ENCODE measurements at regions not wholly inside any gene's neighbourhood (a gene's known extent, or its start where the extent isn't known, plus 50 kb on each side); places are given as distances from the start of the nearest gene placed in this dataset.
"Not testable (repeated sequence)": the region's sequence is repeated elsewhere in the genome, so short reads cannot be mapped to it uniquely, and the experiment has no call there.

DNA sequence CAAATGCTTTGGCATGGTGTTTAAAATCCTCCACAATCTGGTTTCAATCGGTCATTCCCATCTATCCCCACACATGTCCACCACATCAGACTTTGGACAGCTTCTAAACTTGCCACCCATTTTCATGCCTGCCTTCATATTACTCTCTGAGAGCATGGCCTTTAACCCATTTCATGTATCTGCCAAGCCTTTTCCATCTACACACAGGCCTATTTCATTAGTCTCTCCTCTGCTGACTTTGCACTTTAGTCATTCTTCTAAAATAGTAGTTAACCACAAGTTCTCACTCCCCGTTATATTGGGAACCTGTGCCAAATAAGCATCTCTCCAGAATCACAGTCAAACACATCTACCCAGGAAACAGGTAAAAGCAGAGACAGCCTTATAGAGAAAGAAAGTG lies 142.2 kb downstream of the MZT1 start:
- DNase-seq = no peak

DNA sequence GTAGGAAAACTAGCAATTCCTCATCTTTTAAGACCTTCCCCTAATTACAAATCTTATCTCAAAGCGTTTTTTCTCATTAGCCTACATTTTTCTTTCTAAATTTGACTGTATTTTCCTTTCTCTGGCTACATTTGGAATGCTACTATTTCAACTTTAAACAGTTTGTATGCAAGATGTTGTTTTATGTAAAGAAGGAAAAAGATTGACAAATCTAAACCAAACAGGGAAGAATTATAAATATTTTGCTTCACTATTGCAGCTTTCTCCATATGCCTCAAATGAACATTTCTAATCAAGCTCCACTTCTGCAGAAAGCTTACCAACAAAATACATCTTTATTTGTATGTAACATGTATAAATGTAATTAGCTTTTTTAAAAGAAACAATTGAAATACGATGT lies 156.2 kb downstream of the MZT1 start:
- DNase-seq = no peak

DNA sequence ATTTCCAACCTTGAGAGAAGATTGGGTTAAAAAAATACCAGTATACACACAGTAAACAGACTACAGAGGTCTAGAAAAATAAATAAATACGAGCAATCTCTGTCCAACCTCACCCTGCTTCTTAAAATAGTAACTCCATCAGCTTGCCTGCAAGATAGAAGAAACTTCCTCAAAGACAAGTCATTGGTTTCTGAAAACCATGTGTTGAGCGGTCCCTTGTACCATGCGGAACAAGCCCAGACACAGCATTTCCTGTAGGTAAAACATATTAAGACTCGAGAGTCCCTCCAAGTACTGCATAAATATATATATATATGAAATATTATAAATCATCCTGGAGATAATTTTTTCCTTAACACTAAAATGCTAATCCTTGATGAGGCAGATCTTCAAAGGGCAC lies 157.4 kb downstream of the MZT1 start:
- DNase-seq = no peak

DNA sequence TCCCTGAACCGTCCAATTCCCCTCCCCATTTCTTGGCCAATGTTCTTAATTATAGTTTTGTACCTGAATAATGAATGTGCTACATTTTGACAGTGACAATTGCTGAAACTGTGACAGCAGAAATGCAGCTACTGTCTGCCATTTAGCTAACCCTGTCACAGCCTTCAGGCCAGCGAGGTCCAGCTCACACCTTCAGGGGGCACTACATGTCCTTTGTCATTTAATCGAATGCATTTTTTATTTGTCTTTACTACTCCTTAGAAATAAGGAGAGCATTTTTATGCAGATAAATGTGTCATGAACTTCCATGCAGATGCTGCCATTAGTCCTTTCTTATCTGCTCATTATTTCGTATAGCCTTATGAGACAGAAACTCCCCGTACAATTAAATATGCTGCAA lies 159.9 kb downstream of the MZT1 start:
- DNase-seq = no peak

DNA sequence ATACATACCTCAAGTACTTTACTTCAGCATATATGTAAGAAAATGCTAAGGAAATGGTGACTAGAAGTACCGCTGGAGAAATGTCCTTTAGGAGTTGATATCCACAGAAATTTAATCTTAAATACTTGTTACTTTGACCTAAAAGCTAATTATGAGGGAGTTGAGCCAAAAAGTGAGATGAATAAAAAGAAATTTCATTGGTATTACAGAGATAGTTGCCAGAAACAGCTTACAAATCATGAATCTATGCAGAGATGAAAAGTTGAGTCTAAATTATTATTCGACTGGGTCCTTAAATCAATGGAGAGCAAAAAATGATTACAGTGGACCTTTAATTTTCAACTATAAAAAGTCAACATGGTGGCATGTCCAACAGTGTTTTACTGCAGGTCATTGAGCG lies 160.9 kb downstream of the MZT1 start:
- DNase-seq = no peak

DNA sequence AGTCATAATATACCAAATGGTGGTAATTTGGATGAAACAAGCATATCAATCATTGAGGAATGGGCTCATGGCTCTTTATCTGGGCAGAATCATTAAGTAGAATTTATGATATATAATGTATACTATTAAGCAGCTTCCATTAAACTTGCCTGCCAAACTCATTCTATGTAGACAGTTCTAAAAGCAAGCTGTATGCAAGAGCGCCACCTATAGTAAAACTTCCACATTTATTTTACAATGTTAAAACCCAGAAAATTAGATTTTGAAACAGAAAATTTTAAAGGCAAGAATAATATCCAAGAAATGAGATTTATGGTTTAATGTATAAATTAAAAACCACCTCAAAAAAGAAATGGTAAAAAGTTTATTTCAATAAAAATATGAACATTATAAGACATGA lies 161.5 kb downstream of the MZT1 start:
- peak in 1 of 5 experiments; percentile 10 for DNase-seq

DNA sequence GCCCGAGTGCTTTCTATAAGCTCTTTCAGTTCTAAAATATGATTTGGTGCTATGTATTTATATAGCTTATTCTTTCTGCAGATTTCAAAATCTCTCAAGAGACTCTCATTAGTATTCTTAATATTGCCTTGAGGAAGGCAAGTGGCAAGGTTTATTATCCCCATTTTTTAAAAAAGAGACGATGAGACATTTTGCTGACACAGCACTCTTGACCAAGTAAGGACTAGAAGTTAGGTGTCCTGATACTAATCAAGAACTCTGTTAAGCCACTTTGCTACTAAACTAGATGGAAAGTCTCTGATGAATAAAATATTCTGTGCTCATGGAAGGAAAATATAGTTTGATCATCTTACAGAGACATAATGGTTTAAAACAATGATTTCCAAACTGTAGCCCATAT lies 164.7 kb downstream of the MZT1 start:
- no peak for DNase-seq

DNA sequence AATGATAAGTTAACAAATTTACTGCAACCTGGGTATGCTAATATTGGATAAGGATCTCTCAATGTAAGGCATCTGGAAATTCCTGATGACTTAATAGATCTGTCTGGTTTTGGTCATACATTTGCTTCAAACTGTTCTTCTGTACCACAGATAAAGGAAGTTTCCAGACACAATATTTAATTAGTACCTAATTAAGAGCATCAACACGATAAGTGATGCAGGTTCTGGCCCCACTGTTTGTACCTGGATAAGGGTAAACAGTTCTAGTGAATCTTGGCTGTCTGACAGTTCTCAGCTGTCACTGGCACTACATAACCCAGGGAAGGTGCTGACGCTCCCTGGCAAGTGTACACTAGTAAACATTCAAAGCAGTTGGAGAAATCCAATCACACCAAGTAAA lies 165.6 kb downstream of the MZT1 start:
- no peak for DNase-seq

DNA sequence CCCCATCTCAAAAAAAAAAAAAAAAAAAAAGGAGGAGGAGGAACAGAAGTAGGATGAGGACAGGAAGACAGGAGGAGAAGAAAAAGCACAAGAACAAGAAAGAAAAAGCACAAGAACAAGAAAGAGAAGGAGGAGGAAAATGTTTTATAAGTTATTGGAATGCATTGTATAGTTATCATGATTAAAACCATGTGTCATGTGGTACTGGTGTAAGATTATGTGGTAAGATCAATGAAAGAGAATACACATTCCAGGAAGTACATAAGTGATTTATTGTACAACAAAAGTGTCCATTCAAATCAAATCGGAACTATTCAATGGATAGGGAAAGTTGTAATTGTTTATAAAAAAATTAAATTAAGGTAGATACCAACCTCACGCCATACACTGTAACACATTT lies 167.7 kb downstream of the MZT1 start:
- no peak for DNase-seq

DNA sequence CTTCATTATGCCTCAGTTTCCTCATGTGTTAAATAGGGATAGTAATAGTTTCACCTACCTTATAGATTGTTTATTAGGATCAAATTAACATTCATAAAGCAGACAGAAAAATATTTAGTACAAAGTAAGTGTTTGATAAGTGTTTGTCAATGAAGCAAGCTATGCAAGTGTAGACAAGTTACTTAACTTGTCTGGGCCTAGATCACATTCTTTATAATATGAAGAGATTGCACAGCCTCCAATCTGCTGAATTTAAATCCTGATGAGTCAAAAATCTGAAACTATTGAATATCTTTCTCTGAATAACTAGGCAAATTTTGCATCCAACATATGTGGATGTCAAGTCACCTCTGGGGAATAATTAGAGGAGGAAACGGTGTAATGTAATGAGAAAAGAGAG lies 170.5 kb downstream of the MZT1 start:
- DNase-seq = no peak

DNA sequence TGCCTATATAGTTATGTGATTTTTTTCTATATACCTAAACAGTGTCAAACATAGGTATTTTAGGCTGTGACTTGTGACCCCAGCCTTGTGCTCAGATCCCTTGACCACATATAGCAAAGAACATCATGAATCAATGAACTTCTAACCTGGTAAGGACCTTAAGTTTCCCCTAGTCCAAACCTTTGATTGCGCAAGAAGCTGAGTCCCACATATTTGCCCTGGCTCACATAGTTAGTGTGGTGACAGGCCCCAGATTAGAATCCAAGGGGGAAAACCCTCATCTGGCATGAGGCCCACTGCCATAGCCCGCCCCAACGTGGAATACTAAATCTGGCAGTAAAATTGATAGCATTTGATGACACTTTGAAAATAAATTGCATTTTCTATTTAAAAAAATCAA lies 171.8 kb downstream of the MZT1 start:
- no peak for DNase-seq

DNA sequence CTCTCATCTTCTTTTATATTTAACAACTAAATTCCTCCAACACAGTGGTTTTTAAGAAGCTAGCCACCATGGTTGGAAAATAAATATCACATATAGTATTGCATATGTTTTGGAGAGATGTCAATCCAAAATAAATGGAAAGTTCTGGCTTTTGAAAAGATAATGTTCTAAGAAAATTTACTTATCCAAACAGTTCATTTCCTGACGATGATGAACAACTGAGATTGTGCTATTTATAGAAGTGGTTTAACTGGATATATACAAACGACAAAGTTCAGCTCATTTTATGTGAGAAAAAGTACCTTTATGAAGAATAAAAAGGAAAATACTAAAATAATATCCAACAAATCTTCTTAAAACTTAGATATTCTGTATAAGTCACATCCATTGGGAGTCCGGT lies 174.7 kb downstream of the MZT1 start:
- DNase-seq = no peak

DNA sequence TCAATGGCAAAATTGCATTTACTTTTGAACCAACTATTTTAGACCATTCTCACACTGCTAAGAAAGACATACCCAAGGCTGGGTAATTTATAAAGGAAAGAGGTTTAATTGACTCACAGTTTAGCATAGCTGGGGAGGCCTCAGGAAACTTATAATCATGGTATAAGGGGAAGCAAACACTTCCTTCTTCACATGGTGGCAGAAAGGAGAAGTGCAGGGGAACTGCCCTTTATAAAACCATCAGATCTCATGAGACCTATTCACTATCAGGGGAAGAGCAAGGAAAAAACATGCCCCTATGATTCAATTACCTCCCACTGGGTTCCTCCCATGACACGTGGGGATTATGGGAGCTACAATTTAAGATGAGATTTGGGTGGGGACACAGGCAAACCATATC lies 181.5 kb downstream of the MZT1 start:
- not testable (repeated sequence) for DNase-seq

DNA sequence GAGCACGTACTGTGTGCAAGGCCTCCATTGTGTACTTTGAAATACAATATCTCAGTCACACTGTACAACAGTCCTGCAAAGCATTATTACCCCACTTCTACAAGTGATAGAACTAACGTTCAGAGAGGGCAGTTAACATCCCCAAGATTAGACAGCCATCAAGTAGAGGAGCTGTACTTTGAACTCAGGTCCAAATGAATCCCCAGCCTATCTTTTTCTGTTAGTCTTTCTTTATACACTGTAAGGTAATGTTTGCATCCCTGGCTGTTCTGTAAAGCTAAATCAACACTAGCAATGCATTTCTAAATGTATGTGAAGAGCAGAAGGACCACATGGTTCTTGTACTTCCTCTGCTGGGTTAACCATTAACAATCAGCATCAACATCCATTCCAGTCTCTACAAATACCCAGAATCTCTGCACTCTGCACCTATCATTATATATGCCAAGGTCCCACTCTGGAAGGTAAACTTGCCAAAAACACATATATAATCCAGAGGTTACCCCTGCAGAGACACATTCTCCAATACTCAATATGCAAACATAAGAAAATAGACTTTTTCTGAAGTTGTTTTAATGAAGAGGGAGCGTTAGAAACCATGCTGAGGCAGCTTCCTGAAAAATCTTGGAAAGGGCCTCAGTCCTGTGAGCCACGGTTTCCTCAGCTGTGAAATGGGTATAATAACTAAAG lies 182.3 kb downstream of the MZT1 start:
- no peak for DNase-seq

DNA sequence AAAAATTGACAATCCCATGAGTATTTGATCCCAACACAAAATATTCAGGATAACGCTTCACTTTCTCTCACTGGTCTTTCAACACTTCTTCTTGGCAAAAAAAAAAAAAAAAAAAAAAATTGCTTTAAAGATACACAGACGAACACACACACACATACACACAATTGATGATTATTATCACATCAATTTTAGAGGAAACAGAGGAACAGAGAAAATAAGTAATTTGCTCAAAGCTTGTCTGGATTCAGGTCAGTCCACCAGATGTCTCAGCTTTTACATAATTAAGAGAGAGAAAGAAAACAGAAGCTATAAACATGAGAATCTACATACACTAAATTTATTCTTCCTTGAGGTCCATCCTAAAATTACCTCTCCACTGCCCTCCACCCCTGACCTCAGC lies 183.4 kb downstream of the MZT1 start:
- DNase-seq = no peak

DNA sequence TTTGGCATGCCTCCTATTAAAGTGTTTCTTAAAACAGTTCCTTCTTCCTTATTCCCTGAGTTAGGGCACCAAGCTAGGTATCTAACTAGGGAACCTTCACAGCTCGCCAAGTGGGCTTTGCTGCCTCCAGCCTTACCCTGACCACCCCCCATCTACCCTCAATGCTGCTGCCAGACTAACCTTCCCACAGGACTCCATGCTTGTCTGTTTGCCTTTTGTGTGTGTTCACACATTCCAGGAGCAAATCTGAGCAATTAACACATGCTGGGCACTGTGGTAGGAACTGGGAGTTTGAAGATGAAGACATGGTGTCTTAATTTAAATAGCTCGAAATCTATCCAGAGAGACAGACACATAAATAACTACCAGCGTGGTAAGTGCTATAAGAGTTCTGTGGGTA lies 185.2 kb downstream of the MZT1 start:
- no peak for DNase-seq

DNA sequence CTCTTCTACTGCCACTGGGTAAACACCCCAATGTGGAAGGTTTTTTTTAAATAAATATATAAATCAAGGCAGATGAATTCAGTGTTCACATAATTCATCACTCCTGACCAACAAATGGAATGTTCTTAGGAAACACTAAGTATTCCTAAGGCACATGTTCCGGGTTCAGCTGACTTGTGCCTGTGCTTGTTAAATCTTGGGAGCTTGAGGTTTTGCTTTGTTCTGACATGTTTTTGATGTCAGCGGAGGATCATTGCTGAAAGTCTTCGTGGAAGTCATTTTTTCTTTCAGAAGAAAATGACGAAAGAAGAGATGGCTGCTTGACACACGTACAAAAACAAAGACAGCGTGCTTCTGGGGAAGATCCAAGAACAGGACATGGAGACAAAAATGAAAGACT lies 185.8 kb downstream of the MZT1 start:
- no peak for DNase-seq

DNA sequence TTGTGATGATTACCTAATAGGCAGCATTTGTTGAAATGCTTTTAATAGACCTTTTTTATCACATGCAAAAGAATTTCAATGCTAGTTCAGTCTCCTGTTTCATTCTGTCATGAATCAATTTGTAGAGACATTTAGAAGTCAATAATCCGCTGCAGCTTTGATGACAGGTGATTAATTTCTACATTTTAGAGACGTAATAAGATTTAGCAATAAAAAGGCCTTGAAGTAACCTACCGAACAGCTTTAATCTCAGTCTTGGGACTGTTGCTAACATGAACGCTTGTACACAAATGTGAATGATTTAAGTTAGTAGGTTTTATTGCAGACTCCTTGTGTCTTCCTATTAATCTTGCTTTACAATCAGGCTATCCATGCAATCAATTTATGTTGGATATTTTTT lies 186.5 kb downstream of the MZT1 start:
- no peak for DNase-seq

DNA sequence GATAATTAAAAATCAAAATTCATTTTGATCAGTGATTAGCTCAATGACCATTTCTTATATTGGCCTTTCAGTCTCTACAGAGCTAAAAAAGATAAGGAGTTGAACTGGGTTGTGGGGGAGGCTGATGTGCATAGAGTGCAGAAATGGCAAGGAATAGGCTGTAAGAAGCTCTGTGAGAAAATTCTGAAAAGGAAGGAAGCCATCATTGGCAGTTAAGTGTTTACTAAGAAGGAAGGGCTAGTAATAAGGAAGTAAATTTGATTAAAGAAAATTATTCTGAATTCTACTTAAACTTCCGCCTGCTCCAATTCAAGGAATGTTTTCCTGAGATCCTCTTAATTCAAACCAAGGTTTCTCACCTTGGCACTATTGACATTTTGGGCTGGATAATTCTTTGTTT lies 187.5 kb downstream of the MZT1 start:
- DNase-seq = no peak

DNA sequence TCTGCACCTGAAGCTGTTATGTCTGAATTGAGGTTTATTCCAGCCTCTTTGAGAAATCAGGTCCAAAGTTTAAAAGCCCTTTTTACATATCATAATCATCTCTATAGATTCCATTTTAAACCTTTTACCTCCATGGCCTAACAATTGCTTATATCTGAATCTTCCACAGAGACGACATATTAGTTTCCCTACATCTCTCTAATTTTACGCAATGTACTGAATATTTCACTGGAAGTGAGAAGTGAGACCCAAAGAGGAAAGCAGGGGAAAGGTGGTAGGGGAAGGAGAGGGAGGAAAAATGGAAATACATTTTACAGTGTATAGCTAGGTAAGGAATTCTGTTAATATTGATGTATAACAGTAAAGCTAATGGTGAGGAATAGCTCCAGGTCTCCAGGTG lies 189.6 kb downstream of the MZT1 start:
- DNase-seq = no peak

DNA sequence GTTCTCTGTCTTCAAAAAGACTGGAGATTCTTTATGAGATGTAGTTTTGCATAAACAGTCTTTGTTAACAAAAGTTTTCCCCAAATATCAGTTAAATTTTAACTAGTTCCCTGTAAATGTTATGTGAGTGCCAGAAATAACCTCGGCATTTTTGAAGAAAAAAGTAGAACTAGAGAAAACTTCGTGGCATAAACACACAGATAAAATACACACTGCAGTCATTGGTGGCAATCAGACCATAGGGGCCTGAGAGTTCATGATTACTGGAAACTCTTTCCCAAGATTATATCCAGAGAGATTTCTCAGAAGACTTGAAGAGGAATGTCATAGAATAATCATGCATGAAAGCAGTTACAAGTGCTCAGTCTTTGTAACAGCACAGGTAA lies 190.0 kb downstream of the MZT1 start:
- no peak for DNase-seq

DNA sequence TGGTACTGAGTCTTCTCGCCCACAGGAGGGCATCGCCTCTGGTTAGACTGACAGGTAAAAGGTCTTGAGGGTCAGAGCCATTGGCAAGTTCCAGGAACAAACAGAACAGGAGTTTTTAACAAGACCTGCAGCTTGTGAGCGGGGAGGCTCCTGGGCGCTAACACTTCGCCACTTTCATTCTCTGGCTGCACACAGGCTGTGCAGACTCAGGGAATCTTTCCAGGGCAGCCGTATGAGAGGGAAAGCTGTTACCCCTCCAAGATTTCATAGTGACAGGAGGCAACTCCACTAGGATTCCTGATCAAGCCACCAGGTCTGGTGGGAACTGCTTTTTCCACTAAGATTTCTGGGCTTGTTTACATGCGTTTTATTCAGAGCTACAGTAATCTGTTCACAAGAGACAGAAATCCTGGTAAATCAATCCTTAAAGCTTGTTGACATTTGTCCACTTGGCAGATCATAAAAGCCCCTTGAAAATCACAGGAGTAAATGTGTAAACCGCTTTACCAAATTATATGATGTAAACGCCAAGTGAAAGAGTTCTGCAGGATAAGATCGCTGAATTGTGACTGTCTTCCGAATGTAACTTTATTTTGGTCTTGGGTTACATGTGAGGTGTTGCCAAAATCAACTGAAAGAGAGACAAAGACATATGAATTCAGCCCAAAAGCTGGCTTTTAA lies 190.6 kb downstream of the MZT1 start:
- DNase-seq = no peak

DNA sequence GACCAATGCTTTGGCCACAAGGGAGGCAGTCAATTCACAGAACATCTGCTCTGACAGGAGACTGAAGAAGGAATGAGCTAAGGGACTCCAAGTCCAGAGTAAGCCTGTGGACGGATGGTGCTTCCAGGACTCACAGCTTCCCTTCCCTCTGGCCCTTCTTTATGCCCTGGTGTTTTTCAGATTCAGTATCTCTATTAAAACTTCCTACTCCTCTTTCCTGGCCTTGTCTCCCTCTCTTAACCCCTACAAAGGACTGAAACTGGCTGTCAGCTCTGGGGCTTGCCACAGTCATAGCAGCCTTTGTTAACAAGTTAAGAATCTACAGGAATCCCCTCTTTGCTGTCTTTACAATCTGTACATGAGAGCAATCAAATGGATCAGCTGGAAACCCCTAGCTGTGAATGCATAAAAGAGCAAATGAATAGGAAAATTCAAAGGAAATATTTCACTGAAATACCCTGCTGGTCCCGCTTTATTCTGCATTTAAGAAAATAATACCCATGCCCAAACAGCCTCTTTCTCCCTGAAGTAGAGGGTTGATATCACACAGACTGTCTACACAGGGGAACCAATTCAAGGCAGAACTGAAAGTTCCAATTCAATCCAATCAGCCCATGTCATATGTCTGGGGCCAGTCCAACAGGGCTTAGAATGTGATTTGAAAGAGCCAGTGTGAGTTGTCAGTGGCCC lies 192.3 kb downstream of the MZT1 start:
- no peak for DNase-seq

DNA sequence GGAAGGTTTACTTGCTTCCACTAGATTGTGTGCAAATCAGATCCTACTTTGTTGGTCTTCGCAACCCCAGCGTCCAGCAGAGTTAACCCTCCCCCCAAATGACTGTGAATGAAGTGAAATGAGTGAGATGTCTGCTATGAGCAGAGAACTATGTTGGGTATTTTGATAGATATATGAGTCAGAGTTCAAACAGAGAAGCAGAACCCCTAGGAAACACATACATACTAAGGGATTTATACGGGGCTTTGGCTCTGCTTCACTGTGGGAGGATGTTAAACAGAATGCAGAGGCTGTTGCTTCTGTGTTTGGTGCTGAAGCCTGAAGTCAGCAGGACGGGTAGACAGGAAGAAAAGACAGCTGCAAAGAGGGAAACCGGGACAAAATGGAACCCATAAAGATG lies 197.0 kb downstream of the MZT1 start:
- DNase-seq = no peak

All from T-helper 2 cell (primary cell).